DND-41 (cell line): ENCODE measurements at regions not wholly inside any gene's neighbourhood (a gene's known extent, or its start where the extent isn't known, plus 50 kb on each side); places are given as distances from the start of the nearest gene placed in this dataset.

Source experiments
- ATAC-seq: fragments of 200-7000 bp; cut with Tn5 transposase; 3 replicates; pipeline ENCODE4 v1.9.1; 2021; ENCODE audit warnings: low read depth; ENCODE audit not compliant: insufficient read depth
- DNase-seq: peaks from one replicate; pipeline ENCODE4 v3.0.0-alpha.2; 2020
- H2AFZ ChIP-seq: 2 replicates; pipeline ENCODE4 v1.6.0; 2012; ENCODE audit warnings: low read depth, low read length
- H3K27ac ChIP-seq: 2 replicates; pipeline ENCODE4 v1.5.1; 2012; ENCODE audit warnings: low read length, inconsistent platforms
- H3K27me3 ChIP-seq: fragments of 200-600 bp; sonication (generic); 2 replicates; pipeline ENCODE4 v1.6.0; 2012; ENCODE audit warnings: low read length, mild to moderate bottlenecking, inconsistent platforms; ENCODE audit not compliant: insufficient read depth, poor library complexity
- H3K36me3 ChIP-seq: 2 replicates; pipeline ENCODE4 v1.5.1; 2012; ENCODE audit warnings: low read length, inconsistent platforms; ENCODE audit not compliant: insufficient read depth
- H3K4me1 ChIP-seq: 2 replicates; pipeline ENCODE4 v1.5.1; 2012; ENCODE audit warnings: mild to moderate bottlenecking, low read length; ENCODE audit not compliant: insufficient read depth
- H3K4me2 ChIP-seq: 2 replicates; pipeline ENCODE4 v1.6.0; 2012; ENCODE audit warnings: mild to moderate bottlenecking, moderate library complexity, low read length, inconsistent platforms; ENCODE audit not compliant: insufficient read depth
- H3K4me3 ChIP-seq, 2 experiments: fragments of 200-600 bp in 1 of 2; shearing (Covaris generic) in 1 of 2; 2 replicates each; pipeline ENCODE4 v1.5.1; 2012 to 2016; ENCODE audit warnings: inconsistent platforms in 2 of 2, low read length in 2 of 2, mild to moderate bottlenecking in 2 of 2, low read depth in 1 of 2, moderate library complexity in 1 of 2
- H3K79me2 ChIP-seq: 2 replicates; pipeline ENCODE4 v1.6.0; 2012; ENCODE audit warnings: low read length, inconsistent platforms; ENCODE audit not compliant: insufficient read depth
- H3K9ac ChIP-seq: 2 replicates; pipeline ENCODE4 v1.6.0; 2012; ENCODE audit warnings: low read depth, mild to moderate bottlenecking, inconsistent platforms, low read length, moderate library complexity
- H3K9me3 ChIP-seq: 2 replicates; pipeline ENCODE4 v1.5.1; 2012; ENCODE audit warnings: low read length, moderate library complexity, mild to moderate bottlenecking, inconsistent platforms; ENCODE audit not compliant: insufficient read depth, severe bottlenecking
- H4K20me1 ChIP-seq: 2 replicates; pipeline ENCODE4 v1.6.0; 2012; ENCODE audit warnings: low read length; ENCODE audit not compliant: insufficient read depth
- EZH2 ChIP-seq: IDR thresholded peaks from 3 replicates; pipeline ENCODE4 v1.6.1; 2012; ENCODE audit warnings: borderline replicate concordance, low read depth, mild to moderate bottlenecking, moderate library complexity, low read length, inconsistent platforms; ENCODE audit not compliant: severe bottlenecking
- TF ChIP-seq, protein P1 (sequence below): IDR thresholded peaks from 2 replicates; pipeline ENCODE4 v1.5.1; 2012; ENCODE audit warnings: borderline replicate concordance, low read length, moderate library complexity, mild to moderate bottlenecking; ENCODE audit not compliant: poor library complexity, severe bottlenecking; ENCODE audit errors: extremely low read depth

DNA sequence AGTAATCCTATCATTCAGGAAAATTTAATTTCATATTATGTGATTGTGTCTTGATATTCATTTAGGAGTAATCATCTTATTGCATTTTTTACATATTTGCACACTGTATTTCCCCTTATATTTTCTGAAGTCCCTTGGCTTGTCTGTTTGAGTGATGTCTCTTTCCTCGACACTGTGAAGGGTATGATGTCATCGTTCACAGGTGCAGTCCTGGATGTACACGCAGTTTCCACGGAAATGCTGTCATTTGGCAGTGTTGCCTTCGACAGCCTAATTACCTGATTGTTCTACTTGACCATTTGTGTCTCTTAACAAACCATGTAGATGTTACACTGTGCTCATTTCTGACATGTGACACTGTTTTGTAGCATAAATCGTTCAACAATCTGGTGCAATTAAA, 1277.0 kb downstream of the TMEM121 start:
- Histone ChIP-seq H3K4me2 (no peak overlapping the region), H3K4me3 (no peak overlapping the region), H3K36me3 (no peaks in the 10 kb centered on the region), H4K20me1 (no peaks in the 10 kb centered on the region), H3K9ac (no peak overlapping the region), H3K4me1 (peaks cover 6% of the 10 kb centered on the region), H3K79me2 (no peaks in the 10 kb centered on the region), H3K9me3 (no peaks in the 10 kb centered on the region), H2AFZ (no peak overlapping the region), H3K27ac (no peak overlapping the region), H3K27me3 (no peaks in the 10 kb centered on the region)
- TF ChIP-seq EZH2: no peak
- TF ChIP-seq, protein P1, sequence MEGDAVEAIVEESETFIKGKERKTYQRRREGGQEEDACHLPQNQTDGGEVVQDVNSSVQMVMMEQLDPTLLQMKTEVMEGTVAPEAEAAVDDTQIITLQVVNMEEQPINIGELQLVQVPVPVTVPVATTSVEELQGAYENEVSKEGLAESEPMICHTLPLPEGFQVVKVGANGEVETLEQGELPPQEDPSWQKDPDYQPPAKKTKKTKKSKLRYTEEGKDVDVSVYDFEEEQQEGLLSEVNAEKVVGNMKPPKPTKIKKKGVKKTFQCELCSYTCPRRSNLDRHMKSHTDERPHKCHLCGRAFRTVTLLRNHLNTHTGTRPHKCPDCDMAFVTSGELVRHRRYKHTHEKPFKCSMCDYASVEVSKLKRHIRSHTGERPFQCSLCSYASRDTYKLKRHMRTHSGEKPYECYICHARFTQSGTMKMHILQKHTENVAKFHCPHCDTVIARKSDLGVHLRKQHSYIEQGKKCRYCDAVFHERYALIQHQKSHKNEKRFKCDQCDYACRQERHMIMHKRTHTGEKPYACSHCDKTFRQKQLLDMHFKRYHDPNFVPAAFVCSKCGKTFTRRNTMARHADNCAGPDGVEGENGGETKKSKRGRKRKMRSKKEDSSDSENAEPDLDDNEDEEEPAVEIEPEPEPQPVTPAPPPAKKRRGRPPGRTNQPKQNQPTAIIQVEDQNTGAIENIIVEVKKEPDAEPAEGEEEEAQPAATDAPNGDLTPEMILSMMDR: no peak
- DNase-seq: no peak
- ATAC-seq: no peak

DNA sequence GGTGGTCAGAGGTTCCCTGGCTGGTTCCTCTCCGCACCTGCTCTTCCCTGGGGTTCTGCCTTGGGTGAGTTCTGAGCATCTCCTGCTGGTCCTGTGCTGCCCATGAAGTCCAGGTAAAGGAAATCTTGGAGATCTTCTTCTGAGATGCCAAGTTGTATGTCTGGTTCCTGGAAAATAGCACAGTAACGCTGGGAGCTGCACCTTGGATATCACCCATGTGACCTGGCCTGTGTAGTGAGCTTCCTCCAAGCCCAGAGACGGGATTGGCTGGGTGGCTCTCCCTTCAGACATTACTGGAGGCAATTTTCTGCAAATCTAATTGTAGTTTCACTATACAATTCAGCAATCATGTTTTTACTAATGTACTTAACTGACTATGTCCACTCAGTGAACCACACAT, 1281.1 kb downstream of the TMEM121 start:
- no peaks in the 10 kb centered on the region for H4K20me1 ChIP-seq
- no peak overlapping the region for H3K4me3 ChIP-seq
- no peak for TF ChIP-seq EZH2
- TF ChIP-seq, protein P1: no peak
- no peaks in the 10 kb centered on the region for H3K27me3 ChIP-seq
- H3K27ac ChIP-seq: no peak overlapping the region
- H3K9ac ChIP-seq: no peak overlapping the region
- no peak for DNase-seq
- H3K79me2 ChIP-seq: no peaks in the 10 kb centered on the region
- H2AFZ ChIP-seq: no peak overlapping the region
- no peak overlapping the region for H3K4me2 ChIP-seq
- H3K9me3 ChIP-seq: no peaks in the 10 kb centered on the region
- H3K36me3 ChIP-seq: no peaks in the 10 kb centered on the region
- H3K4me1 ChIP-seq: 0 out of 2 replicates have a peak, but pooled peaks cover 3% of the 10 kb centered on the region
- no peak for ATAC-seq

DNA sequence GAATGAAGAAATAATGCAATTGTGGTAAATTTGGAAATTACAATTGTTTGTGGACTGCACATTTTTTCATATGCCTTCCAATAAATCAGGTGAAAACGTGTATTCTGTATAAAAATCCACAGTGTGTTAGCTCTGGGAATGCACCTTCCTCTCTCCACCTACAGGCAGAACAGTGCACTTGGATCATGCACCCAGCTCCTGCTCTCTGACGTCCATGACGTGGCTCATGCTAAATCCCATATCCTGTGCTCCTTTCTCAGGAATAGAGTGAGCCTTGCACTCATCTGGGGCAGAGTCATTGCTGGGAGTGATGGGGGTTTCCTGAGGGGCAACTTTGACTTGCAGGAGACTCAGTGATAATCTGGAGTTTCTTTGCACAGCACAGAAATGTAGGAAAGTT, 1282.1 kb downstream of the TMEM121 start:
- DNase-seq: no peak
- TF ChIP-seq, protein P1: no peak
- TF ChIP-seq EZH2: no peak
- H3K4me3 ChIP-seq: no peak overlapping the region
- H3K79me2 ChIP-seq: no peaks in the 10 kb centered on the region
- H3K9ac ChIP-seq: no peak overlapping the region
- no peaks in the 10 kb centered on the region for H4K20me1 ChIP-seq
- ATAC-seq: no peak
- no peaks in the 10 kb centered on the region for H3K9me3 ChIP-seq
- H3K36me3 ChIP-seq: no peaks in the 10 kb centered on the region
- H3K27ac ChIP-seq: no peak overlapping the region
- 0 out of 2 replicates have a peak, but pooled peaks cover 3% of the 10 kb centered on the region for H3K4me1 ChIP-seq
- no peak overlapping the region for H3K4me2 ChIP-seq
- no peaks in the 10 kb centered on the region for H3K27me3 ChIP-seq
- H2AFZ ChIP-seq: no peak overlapping the region

DNA sequence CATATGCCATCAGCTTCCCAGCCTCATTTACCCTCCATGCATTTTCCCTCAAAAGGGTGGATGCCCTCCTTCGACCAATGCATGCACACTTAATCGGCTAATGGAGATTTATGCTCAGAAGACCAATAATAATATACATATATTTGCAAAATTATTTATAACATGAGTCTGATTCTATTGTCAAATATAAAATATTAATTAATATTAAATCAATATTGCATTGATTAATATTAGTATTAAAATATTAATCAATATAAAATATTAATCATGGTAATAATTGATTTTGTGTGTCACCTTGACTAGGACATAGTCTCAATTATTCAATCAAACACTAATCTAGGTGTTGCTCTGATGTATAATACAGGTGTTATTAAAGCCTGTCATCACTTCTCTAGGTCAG, 1282.5 kb downstream of the TMEM121 start:
- TF ChIP-seq EZH2: no peak
- TF ChIP-seq, protein P1: no peak
- Histone ChIP-seq H3K4me2 (no peak overlapping the region), H4K20me1 (no peaks in the 10 kb centered on the region), H3K27me3 (no peaks in the 10 kb centered on the region), H3K79me2 (no peaks in the 10 kb centered on the region), H3K9me3 (no peaks in the 10 kb centered on the region), H2AFZ (no peak overlapping the region), H3K9ac (no peak overlapping the region), H3K27ac (no peak overlapping the region), H3K4me3 (no peak overlapping the region), H3K36me3 (no peaks in the 10 kb centered on the region), H3K4me1 (0 out of 2 replicates have a peak, but pooled peaks cover 3% of the 10 kb centered on the region)
- ATAC-seq (no peak), DNase-seq (no peak)
